WTC11 (cell line): ENCODE measurements at regions not wholly inside any gene's neighbourhood (a gene's known extent, or its start where the extent isn't known, plus 50 kb on each side); places are given as distances from the start of the nearest gene placed in this dataset.

ENCODE experiments used
- ARID4B ChIP-seq: sonication (generic); formaldehyde crosslinking; IDR thresholded peaks from 2 replicates; pipeline ENCODE4 v1.8.0; 2023; ENCODE audit warnings: missing genetic modification reagents, mild to moderate bottlenecking, borderline replicate concordance
- ATF1 ChIP-seq: sonication (generic); formaldehyde crosslinking; IDR thresholded peaks from 2 replicates; pipeline ENCODE4 v1.8.1; 2023; ENCODE audit warnings: mild to moderate bottlenecking, moderate library complexity, missing genetic modification reagents
- CTCF ChIP-seq: fragments of 200-600 bp; IDR thresholded peaks from 2 replicates; pipeline ENCODE4 v1.8.0; 2022; ENCODE audit warnings: antibody characterized with exemption
- IRF1 ChIP-seq: sonication (generic); formaldehyde crosslinking; IDR thresholded peaks from 2 replicates; pipeline ENCODE4 v1.8.0; 2023; ENCODE audit warnings: missing genetic modification reagents
- KAT7 ChIP-seq: sonication (generic); formaldehyde crosslinking; IDR thresholded peaks from 2 replicates; pipeline ENCODE4 v1.8.1; 2023; ENCODE audit warnings: missing genetic modification reagents, mild to moderate bottlenecking, borderline replicate concordance
- MLX ChIP-seq: sonication (generic); formaldehyde crosslinking; IDR thresholded peaks from 2 replicates; pipeline ENCODE4 v1.8.1; 2023; ENCODE audit warnings: mild to moderate bottlenecking, missing genetic modification reagents, moderate library complexity
- NFATC4 ChIP-seq: fragments of 250-450 bp; sonication (Bioruptor Pico); IDR thresholded peaks from 2 replicates; pipeline ENCODE4 v1.9.0; 2021; ENCODE audit warnings: mild to moderate bottlenecking
- SMAD4 ChIP-seq: sonication (generic); formaldehyde crosslinking; IDR thresholded peaks from 2 replicates; pipeline ENCODE4 v1.8.0; 2022; ENCODE audit warnings: mild to moderate bottlenecking, missing genetic modification reagents

GRCh38 chr5:136619556-136619955, 254.2 kb upstream of the TRPC7 start:
- TF ChIP-seq CTCF (no peak), ATF1 (no peak), SMAD4 (no peak), KAT7 (CRISPR knock-in tag) (no peak), ARID4B (CRISPR knock-in tag) (no peak), MLX (no peak), IRF1 (CRISPR knock-in tag) (no peak), NFATC4 (CRISPR knock-in tag) (no peak)
